CD4-positive, alpha-beta T cell treated with Interleukin-21 for 1 hour (primary cell): ENCODE measurements at regions not wholly inside any gene's neighbourhood (a gene's known extent, or its start where the extent isn't known, plus 50 kb on each side); places are given as distances from the start of the nearest gene placed in this dataset.

Experiments used
- DNase-seq: peaks from one replicate; pipeline ENCODE4 v3.0.0-alpha.2; 2020

DNA sequence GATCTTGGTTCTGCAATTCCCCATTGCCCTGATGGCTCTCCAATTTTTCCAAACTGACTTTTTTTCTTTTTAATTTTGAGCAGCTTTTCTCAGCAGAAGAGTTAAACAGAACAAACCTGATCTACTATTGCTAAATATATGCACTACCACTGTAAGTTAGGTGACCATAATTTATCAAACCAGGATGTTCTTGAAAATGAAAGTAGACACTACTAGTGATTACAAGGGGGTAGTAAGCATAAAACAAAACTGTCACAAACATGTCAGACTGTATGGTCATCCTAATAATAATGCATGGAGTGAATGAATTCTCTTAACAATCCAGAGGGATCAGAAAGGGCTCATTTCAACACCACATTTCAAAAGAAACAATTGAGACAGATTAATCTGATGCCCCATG lies 183.0 kb upstream of the FOXN3 start:
- no peak for DNase-seq

DNA sequence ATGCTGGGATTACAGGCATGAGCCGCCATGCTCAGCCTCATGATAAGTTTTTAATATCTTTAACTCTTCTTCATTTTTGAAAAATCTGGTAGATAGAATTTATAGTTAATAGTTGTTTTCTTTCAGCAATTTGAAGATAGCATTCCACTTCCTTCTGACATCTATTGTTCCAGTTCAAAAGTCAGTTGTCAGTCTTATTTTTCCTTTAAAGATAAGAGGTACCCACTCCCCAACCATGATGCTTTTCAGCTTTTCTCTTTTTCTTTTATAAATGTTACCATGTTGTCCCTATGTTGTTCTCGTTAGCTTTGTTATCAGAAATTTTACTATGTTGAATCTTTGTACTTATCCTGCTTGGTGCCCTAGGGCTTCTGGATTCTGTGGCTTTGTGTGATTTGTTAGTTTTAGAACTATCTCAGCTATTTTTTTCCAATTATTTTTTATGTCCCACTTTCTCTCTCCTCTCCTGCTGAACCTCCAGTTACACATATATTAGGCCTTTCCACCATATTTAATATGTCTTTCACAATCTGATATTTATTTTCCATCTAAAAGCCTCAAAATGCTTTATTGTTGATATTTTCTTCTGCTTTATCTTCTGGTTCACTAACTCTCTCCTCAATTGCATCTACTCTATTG lies 181.6 kb upstream of the FOXN3 start:
- no peak for DNase-seq

GRCh38 chr14:89592961-89593360 lies 175.9 kb upstream of the FOXN3 start:
- DNase-seq, result no peak

DNA sequence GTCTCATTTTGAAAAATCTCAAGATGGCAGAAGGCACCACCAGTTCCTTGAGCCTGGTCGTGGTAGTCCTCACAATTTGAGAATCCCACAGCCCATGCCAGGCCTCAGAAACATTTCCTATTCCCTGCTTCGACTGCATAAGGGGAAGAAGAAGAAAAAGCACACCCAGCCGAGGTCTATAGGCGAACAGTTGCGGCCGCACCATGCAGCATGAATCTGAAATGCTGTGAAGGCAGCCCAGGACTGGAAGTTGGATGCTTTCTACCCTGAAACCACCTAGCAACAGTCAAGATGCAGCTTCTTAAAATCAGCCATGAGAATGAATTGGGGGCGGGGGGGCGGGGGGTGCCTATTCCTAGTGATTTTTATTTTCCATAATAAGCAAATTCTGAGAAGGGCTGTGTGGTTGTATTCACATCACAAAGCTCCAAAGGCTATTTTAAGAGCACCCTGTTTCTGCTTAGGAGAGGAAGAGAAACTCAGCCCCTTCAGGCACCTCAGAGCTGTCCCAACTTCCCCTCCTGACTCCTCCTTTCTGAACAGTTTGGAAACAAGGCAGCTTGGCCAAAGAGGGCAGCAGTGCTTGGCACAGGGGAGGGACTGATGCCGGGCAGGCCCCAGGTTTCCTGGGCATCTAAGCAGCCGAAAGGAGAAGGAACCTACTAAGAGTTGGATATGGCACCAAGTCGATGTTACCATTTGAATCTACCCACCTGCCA lies 172.5 kb upstream of the FOXN3 start:
- no peak for DNase-seq

- no peak for DNase-seq
Measured at GRCh38 chr14:89588840-89589296, 171.8 kb upstream of the FOXN3 start.

DNA sequence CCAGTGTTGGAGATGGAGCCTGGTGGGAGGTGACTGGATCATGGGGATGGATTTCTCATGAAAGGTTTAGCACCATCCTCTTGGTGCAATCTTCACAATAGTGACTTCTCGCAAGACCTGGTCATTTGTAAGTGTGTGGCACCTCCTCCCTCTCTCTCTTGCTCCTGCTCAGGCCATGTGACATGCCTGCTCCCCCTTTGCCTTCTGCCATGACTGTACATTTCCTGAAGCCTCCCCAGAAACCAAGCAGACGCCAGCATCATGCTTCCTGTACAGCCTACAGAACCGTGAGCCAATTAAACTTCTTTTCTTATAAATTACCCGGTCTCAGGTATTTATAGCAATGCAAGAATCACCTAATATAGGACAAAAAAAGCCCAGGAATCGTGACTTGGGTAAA lies 171.0 kb upstream of the FOXN3 start:
- no peak for DNase-seq

- DNase-seq, result no peak
Measured at GRCh38 chr14:89587136-89587420, 170.0 kb upstream of the FOXN3 start.

GRCh38 chr14:89586258-89587135 lies 169.5 kb upstream of the FOXN3 start:
- peak; percentile 18 for DNase-seq

- no peak for DNase-seq
Measured at GRCh38 chr14:89578156-89578555, 161.1 kb upstream of the FOXN3 start.

DNA sequence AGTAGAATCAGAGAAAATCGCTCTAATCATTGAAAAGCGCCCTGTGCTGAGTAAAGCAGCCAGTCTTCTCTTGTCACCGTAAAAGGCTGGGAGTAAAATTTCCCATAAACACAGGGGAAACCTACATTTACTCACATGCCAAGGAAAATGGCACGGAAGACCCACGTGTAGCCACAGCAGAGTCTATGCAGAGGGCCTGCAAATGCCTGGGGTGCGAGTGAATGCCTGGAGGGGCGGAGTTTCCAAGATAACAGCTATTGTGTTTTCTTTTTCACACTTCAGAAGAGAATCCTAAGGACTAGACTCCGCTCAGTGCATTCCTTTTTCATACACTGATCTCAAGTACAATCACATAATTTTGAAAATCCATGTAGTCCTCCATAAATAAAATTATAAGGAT lies 159.9 kb upstream of the FOXN3 start:
- DNase-seq, result no peak

DNA sequence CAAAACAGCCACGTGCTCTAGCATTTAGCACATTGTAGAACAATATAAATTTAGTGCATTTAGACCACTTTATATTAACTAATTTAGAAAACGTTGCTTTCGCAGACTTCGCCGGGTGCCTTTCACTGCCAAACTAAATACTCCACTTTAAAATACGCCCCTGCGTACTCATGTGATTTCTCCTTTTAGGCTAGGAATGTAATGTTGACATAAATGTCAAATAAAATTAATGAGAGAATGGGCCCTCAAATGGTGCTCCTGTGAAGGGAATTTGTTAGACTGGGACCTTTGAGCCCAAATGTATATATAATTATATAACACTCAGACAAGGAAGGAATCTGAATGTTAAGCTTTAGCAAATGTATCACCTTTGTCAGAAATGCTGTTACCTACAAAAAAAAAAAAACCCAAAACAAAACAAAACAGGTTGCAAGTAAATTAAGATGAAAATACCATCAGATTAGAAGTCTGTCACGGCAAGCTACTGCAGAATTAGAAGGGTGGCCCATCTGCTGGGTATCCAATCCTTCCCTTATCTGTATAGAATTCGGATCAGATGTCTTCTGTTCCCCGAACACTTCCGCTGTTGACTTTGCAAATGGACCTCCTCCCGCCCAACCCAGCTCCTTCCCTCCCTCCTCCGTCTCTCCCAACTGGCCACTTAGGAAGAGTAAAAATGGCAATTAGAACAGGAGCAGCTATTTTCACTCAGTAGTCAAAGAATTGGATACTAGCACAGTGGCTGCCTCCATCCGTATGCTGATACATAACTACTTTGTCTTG lies 159.3 kb upstream of the FOXN3 start:
- no peak for DNase-seq

GRCh38 chr14:89575386-89576061 lies 158.5 kb upstream of the FOXN3 start:
- no peak for DNase-seq

DNA sequence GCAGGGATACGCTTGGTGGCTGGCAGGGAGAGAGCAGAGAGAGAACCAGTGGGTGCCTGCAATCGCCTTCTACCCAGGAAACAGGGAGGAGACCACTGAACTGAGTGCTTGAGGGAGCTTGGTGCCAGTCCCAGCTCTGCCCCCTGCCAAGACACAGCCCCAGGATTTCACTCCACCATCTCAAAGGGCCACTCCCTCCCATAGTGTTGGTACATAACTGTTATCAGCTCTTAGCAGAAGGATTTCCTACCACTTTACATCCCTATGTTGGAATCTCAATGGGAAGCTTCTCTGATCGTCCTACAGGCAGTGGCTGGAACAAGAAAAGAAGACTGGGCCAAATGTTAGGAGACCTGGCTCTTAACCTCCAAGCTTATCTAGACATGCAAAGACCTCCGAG lies 157.4 kb upstream of the FOXN3 start:
- DNase-seq, result no peak

DNA sequence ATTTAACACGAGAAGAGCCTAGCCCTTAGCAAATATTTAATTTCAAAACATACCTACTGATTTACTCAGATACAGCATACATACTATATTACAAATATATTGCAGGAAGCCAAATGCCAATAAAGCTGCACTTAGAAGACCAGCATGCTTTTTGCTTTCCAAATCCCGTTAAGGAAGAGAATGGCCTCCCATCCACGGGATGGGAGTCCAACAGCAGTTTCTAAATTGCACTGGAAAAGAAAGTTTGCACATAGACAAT lies 156.3 kb upstream of the FOXN3 start:
- DNase-seq, result no peak

DNA sequence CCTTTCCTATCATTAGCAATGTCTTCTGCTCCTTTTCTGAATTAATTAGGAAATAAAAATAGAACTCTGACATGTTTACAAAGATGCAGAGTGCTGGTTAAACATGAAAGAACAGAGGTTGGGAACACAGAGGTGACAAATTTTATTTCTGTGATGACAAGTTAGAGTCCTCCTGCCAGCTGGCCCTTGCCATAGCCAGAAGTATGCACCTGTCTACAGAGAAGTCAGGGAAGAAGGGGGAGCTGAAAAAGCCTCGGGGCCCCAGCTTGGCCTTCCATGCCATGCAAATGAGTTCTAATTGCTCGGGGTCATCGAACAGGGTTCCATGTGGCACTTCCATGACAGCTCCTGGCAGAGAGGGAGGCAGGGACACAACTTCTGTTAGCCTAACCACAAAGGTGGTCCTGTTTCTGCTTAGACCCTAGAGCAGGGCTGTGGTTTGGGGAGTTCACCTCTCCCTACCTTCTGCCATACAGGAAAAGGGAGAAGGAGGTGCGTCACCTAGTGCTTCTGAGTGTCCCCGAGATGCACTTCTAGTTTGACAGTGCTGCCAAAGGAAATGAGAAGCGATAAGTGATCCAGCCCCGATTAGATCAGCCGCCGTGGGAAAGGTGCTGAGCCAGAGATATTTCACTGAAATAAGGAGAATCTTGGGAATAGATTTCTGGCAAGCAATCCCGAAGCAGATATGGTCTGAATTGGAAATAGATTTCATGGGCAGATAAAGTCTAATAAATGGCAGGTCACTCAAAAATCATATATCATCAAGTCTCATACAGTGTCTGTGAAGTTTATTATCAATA lies 155.8 kb upstream of the FOXN3 start:
- no peak for DNase-seq

DNA sequence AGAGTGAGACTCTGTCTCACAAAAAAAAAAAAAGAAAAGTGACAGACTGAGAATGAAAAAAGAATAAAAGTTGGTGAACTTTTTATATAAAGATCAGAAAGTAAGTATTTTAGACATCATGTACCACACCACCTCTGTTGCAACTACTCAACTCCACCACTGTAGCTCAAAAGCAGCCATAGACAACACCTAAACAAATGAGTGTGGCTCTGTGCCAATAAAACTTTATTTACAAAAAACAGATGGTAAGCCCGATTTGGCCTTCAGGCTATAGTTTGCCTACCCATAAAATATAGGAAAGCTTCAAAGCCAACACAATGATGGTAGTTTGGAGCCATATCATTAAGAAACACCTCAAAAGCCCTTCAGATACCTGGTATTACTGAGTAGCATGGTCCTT lies 154.5 kb upstream of the FOXN3 start:
- DNase-seq, result no peak

DNA sequence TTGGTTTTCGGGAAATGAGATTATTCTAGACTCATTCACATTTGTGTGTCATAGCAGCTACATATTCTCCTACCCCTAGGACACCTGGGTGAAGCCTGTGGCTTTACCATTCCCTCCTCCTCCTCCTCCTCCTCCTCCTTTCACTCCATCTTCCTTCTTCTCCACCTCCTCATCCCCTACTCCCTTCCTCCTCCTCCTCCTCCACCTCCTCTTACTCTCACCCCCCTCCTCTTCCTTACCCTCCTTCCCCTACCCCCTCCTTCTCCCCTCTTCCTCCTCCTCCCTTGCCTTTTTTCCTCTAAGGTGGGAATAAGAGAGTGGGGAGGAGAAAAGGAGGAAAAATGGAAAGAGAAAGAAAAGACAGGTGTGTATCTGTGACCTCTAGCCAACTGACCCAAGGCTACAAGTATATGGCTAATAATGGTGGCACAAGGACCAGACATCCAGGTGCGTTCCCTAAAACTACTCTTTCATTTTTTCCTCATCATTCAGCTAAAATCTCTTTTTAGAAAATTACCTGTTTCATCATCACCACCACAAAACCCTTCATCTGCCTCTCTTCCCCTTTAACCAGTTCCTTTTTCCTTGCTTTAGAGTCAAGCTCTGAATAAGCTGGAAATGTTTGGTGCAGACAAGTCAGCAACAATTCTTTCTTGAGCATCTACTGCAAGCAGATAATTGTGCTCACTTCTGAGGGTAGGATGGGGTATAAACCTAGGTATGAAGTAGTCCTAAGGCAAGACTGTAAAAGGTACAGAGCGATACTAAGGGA lies 149.8 kb upstream of the FOXN3 start:
- no peak for DNase-seq

- DNase-seq, result no peak
Measured at GRCh38 chr14:89566180-89566579, 149.1 kb upstream of the FOXN3 start.

DNA sequence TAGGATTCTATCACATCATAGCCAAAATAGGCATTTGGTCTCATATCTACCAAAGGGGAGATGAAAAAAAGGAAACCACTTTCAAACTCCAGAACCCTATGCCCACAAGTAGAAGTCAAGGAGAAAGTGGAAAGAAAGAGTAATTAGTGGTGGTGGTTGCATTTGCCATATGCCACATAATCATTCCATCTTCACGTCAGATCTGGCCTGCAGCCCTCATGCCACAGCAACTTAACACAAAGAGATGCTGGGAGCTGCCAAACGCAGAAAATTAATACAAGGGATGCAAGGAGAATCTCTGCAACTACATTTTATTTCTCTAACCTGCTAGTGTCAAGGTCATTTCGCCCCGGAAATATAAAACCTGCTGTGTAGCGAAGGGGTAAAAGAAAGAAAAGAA lies 148.6 kb upstream of the FOXN3 start:
- no peak for DNase-seq

- no peak for DNase-seq
Measured at GRCh38 chr14:89564989-89565388, 148.0 kb upstream of the FOXN3 start.

DNA sequence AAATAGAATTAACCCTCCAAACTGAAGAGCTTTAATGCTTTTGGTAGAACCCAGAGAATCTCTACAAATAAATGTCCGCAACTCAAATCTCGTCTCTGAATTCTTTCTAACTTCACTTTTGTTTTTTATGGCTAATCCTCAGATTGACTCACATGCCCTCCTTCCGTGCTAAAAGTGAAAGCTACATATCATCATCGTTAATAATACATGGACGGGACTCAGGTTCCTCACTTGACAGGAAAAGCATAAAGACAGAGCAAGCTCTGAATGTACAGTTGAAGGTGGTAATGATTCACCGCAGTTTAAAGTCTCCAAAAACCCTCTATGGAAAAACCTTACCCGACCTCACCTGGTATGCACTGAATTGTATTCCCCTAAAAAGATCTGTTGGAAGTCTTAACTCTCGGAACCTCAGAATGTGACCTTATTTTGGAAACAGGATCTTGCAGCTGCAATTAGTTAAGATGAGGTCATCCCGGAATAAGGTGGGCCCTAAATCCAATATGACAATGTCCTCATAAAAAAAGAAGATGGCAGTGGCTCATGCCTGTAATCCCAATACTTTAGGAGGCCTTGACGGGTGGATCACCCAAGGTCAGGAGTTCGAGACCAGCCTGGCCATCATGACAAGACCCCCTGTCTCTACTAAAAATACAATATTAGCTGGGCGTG lies 147.4 kb upstream of the FOXN3 start:
- no peak for DNase-seq
